ENCODE measurements at regions not wholly inside any gene's neighbourhood (a gene's known extent, or its start where the extent isn't known, plus 50 kb on each side); places are given as distances from the start of the nearest gene placed in this dataset.

- no peaks in the 10 kb centered on the region for H3K27me3 Mint-ChIP-seq (ENCODE audit: insufficient read depth, unreplicated experiment)
- no TSS peak for BruUV-seq (replicated peaks)
- no peaks in the 10 kb centered on the region for H3K9me3 Mint-ChIP-seq (ENCODE audit: unreplicated experiment)
- no peak overlapping the region for H3K4me3 Mint-ChIP-seq (ENCODE audit: unreplicated experiment)
- POLR2A ChIA-PET, result no interaction called here
- peaks cover 7% of the 10 kb centered on the region for H3K4me1 Mint-ChIP-seq (ENCODE audit: insufficient read depth, unreplicated experiment)
- no peaks in the 10 kb centered on the region for H3K36me3 Mint-ChIP-seq (ENCODE audit: insufficient read depth, unreplicated experiment)
- intact Hi-C loops (cut with micrococcal nuclease), result loop anchor here (5.0 kb wide), 1 partner anchor 34 kb away; no protein-coding TSS in a partner anchor
- CTCF ChIA-PET, result interaction anchor here (0.6 kb wide), 1 partner anchor 54 kb away, joined by 3 read pairs; no protein-coding TSS in a partner anchor
- DNase-seq (ENCODE audit: unreplicated experiment), result no peak
- TF ChIP-seq CTCF (IDR thresholded peaks at IDR 0.05; ENCODE audit: unreplicated experiment), result no peak
- H3K27ac Mint-ChIP-seq (ENCODE audit: low read depth, unreplicated experiment), result no peak overlapping the region
Observed at GRCh38 chr1:111556325-111557037, 53.0 kb upstream of the ADORA3 start.

- no peak overlapping the region for H3K4me3 Mint-ChIP-seq (ENCODE audit: unreplicated experiment)
- no peaks in the 10 kb centered on the region for H3K27me3 Mint-ChIP-seq (ENCODE audit: insufficient read depth, unreplicated experiment)
- peaks cover 10% of the 10 kb centered on the region for H3K4me1 Mint-ChIP-seq (ENCODE audit: insufficient read depth, unreplicated experiment)
- BruUV-seq (replicated peaks), result no TSS peak
- no peaks in the 10 kb centered on the region for H3K36me3 Mint-ChIP-seq (ENCODE audit: insufficient read depth, unreplicated experiment)
- POLR2A ChIA-PET, result interaction anchor here (1.1 kb wide), 1 partner anchor 33 kb away, joined by 3 read pairs; no protein-coding TSS in a partner anchor
- intact Hi-C loops (cut with micrococcal nuclease), result loop anchor here (5.0 kb wide), 1 partner anchor 38 kb away; no protein-coding TSS in a partner anchor
- TF ChIP-seq CTCF (IDR thresholded peaks at IDR 0.05; ENCODE audit: unreplicated experiment), result no peak
- no peak overlapping the region for H3K27ac Mint-ChIP-seq (ENCODE audit: low read depth, unreplicated experiment)
- H3K9me3 Mint-ChIP-seq (ENCODE audit: unreplicated experiment), result no peaks in the 10 kb centered on the region
- DNase-seq (ENCODE audit: unreplicated experiment), result no peak
- CTCF ChIA-PET, result interaction anchor here (0.6 to 1.6 kb wide), 3 partner anchors 27 to 533 kb away, joined by 3 to 6 read pairs (median 3); no protein-coding TSS in a partner anchor
Observed at GRCh38 chr1:111559736-111560279, 56.4 kb upstream of the ADORA3 start.

GRCh38 chr1:111561328-111561727, 57.9 kb upstream of the ADORA3 start:
- TF ChIP-seq CTCF (IDR thresholded peaks at IDR 0.05; ENCODE audit: unreplicated experiment), result no peak
- no TSS peak for BruUV-seq (replicated peaks)
- H3K9me3 Mint-ChIP-seq (ENCODE audit: unreplicated experiment), result no peaks in the 10 kb centered on the region
- no peak for DNase-seq (ENCODE audit: unreplicated experiment)
- H3K4me3 Mint-ChIP-seq (ENCODE audit: unreplicated experiment), result no peak overlapping the region
- H3K36me3 Mint-ChIP-seq (ENCODE audit: insufficient read depth, unreplicated experiment), result no peaks in the 10 kb centered on the region
- H3K4me1 Mint-ChIP-seq (ENCODE audit: insufficient read depth, unreplicated experiment), result peaks cover 14% of the 10 kb centered on the region
- intact Hi-C loops (cut with micrococcal nuclease), result no loop called here
- ChIA-PET CTCF (interaction anchor here (0.6 to 2.6 kb wide), 2 partner anchors 53 to 1290 kb away, joined by 3 to 11 read pairs; no protein-coding TSS in a partner anchor), POLR2A (no interaction called here)
- no peaks in the 10 kb centered on the region for H3K27me3 Mint-ChIP-seq (ENCODE audit: insufficient read depth, unreplicated experiment)
- no peak overlapping the region for H3K27ac Mint-ChIP-seq (ENCODE audit: low read depth, unreplicated experiment)

- DNase-seq (ENCODE audit: unreplicated experiment), result peak; percentile 49
- H3K27me3 Mint-ChIP-seq (ENCODE audit: insufficient read depth, unreplicated experiment), result no peaks in the 10 kb centered on the region
- no peak overlapping the region for H3K27ac Mint-ChIP-seq (ENCODE audit: low read depth, unreplicated experiment)
Observed at GRCh38 chr1:111563619-111564018, 56.0 kb upstream of the RAP1A start.

More at GRCh38 chr1:111563619-111564018, 56.0 kb upstream of the RAP1A start:
- no peak for TF ChIP-seq CTCF (IDR thresholded peaks at IDR 0.05; ENCODE audit: unreplicated experiment)
- no TSS peak for BruUV-seq (replicated peaks)
- intact Hi-C loops (cut with micrococcal nuclease), result no loop called here
- Mint-ChIP-seq H3K9me3 (ENCODE audit: unreplicated experiment) (no peaks in the 10 kb centered on the region), H3K36me3 (ENCODE audit: insufficient read depth, unreplicated experiment) (no peaks in the 10 kb centered on the region), H3K4me3 (ENCODE audit: unreplicated experiment) (no peak overlapping the region), H3K4me1 (ENCODE audit: insufficient read depth, unreplicated experiment) (peaks cover 14% of the 10 kb centered on the region)
- CTCF ChIA-PET, result interaction anchor here (0.5 to 2.6 kb wide), 5 partner anchors 32 to 203 kb away, joined by 3 to 11 read pairs (median 3); no protein-coding TSS in a partner anchor
- POLR2A ChIA-PET, result interaction anchor here (1.0 to 1.7 kb wide), 2 partner anchors 8 to 27 kb away, joined by 4 read pairs; no protein-coding TSS in a partner anchor

Data from MCF 10A (cell line).